ENCODE measurements at regions not wholly inside any gene's neighbourhood (a gene's known extent, or its start where the extent isn't known, plus 50 kb on each side); places are given as distances from the start of the nearest gene placed in this dataset.

GRCh38 chr4:143091862-143092261 is 92.9 kb upstream of the USP38 start:
- POLR2A ChIA-PET = no interaction called here
- Mint-ChIP-seq H3K27me3 (no peaks in the 10 kb centered on the region), H3K4me1 (no peaks in the 10 kb centered on the region), H3K27ac (no peak overlapping the region), H3K4me3 (no peak overlapping the region), H3K9me3 (no peaks in the 10 kb centered on the region), H3K36me3 (no peaks in the 10 kb centered on the region)
- no peak overlapping the region for H3K4me3 ChIP-seq (ENCODE audit: control insufficient read depth in 1 of 2, extremely low read depth in 1 of 2, low read length in 1 of 2)
- H3K27me3 ChIP-seq (replicated peaks in 1 of 2; ENCODE audit: control insufficient read depth in 2 of 2, extremely low read depth in 1 of 2, insufficient read depth in 2 of 2, low read length in 1 of 2) = no peaks in the 10 kb centered on the region
- H3K9me3 ChIP-seq = no peaks in the 10 kb centered on the region
- no peaks in the 10 kb centered on the region for H3K4me1 ChIP-seq (ENCODE audit: control insufficient read depth in 1 of 2, extremely low read depth in 1 of 2, insufficient read depth in 2 of 2, low read length in 2 of 2)
- ATAC-seq (replicated peaks in 1 of 4) (no peak), DNase-seq (no peak)
- no peaks in the 10 kb centered on the region for H3K36me3 ChIP-seq (ENCODE audit: control insufficient read depth in 2 of 2, extremely low read depth in 1 of 2, insufficient read depth in 1 of 2, low read length in 1 of 2)
- no CpG with 5 or more reads among the region's 2 CpGs for WGBS (ENCODE audit: insufficient coverage)
- no peak overlapping the region for H3K27ac ChIP-seq (ENCODE audit: low read length)
- CTCF ChIA-PET = no interaction called here

DNA sequence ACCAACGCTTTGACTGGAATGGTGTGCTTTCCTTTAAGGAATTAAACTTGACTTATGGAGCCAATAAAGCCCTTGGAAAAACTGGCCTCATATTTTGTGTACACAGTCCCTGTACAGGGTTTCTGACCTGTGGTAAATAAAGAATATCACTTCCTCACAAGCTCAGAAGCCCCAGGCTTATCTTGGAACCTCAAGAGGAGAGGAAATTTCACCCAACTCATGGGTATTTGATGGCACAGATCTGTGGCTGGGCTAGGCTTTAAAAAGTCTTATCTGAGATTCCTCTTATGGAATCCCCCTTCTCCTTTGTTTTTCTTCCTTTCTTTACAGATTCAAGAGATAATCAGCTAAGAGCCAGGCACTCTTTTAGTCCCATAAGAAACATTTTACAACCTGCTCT is 89.3 kb upstream of the USP38 start:
- Mint-ChIP-seq H3K4me1 (no peaks in the 10 kb centered on the region), H3K27ac (no peak overlapping the region), H3K36me3 (no peaks in the 10 kb centered on the region), H3K9me3 (peaks cover 0 to 3% (median 0%) of the 10 kb centered on the region in 3 donors), H3K4me3 (no peak overlapping the region), H3K27me3 (no peaks in the 10 kb centered on the region)
- H3K9me3 ChIP-seq = no peaks in the 10 kb centered on the region
- no peaks in the 10 kb centered on the region for H3K4me1 ChIP-seq (ENCODE audit: control insufficient read depth in 1 of 2, extremely low read depth in 1 of 2, insufficient read depth in 2 of 2, low read length in 2 of 2)
- no peak for DNase-seq
- no peaks in the 10 kb centered on the region for H3K27me3 ChIP-seq (replicated peaks in 1 of 2; ENCODE audit: control insufficient read depth in 2 of 2, extremely low read depth in 1 of 2, insufficient read depth in 2 of 2, low read length in 1 of 2)
- no peak overlapping the region for H3K4me3 ChIP-seq (ENCODE audit: control insufficient read depth in 1 of 2, extremely low read depth in 1 of 2, low read length in 1 of 2)
- ATAC-seq (replicated peaks in 1 of 4) = no peak
- no peak overlapping the region for H3K27ac ChIP-seq (ENCODE audit: low read length)
- ChIA-PET POLR2A (no interaction called here), CTCF (no interaction called here)
- WGBS (ENCODE audit: insufficient coverage) = no CpG with 5 or more reads among the region's 1 CpG
- no peaks in the 10 kb centered on the region for H3K36me3 ChIP-seq (ENCODE audit: control insufficient read depth in 2 of 2, extremely low read depth in 1 of 2, insufficient read depth in 1 of 2, low read length in 1 of 2)

DNA sequence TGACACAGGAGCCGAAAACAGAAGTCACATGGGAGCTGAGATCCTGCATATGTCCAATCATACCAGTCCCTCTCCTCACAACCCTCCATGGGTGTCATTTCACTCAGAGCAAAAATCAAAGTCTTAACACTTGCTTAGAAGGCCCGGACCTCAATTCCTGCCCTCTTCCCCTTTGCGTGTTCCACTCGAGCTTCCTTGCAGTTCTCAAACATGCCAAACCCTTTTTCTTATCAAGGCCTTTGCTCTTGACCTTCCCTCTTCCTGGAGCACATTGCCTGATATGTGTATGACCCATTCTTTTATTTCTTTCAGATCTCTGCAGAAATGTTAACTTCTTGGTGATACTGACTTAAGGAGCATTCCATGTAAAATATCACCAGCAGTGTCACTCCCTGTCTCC is 87.0 kb upstream of the USP38 start:
- no peak for ATAC-seq (replicated peaks in 1 of 4)
- H3K27ac Mint-ChIP-seq = no peak overlapping the region
- Histone ChIP-seq H3K36me3 (ENCODE audit: control insufficient read depth in 2 of 2, extremely low read depth in 1 of 2, insufficient read depth in 1 of 2, low read length in 1 of 2) (no peaks in the 10 kb centered on the region), H3K4me3 (ENCODE audit: control insufficient read depth in 1 of 2, extremely low read depth in 1 of 2, low read length in 1 of 2) (no peak overlapping the region), H3K27me3 (replicated peaks in 1 of 2; ENCODE audit: control insufficient read depth in 2 of 2, extremely low read depth in 1 of 2, insufficient read depth in 2 of 2, low read length in 1 of 2) (no peaks in the 10 kb centered on the region), H3K9me3 (no peaks in the 10 kb centered on the region), H3K4me1 (ENCODE audit: control insufficient read depth in 1 of 2, extremely low read depth in 1 of 2, insufficient read depth in 2 of 2, low read length in 2 of 2) (no peaks in the 10 kb centered on the region), H3K27ac (ENCODE audit: low read length) (no peak overlapping the region)
- no peak for DNase-seq
- H3K27me3 Mint-ChIP-seq = no peaks in the 10 kb centered on the region
- no peak overlapping the region for H3K4me3 Mint-ChIP-seq
- no peaks in the 10 kb centered on the region for H3K4me1 Mint-ChIP-seq
- WGBS (ENCODE audit: insufficient coverage) = 72% methylated on average over 4 of the region's 4 CpGs
- H3K36me3 Mint-ChIP-seq = no peaks in the 10 kb centered on the region
- POLR2A ChIA-PET = no interaction called here
- H3K9me3 Mint-ChIP-seq = peaks cover 0 to 3% (median 0%) of the 10 kb centered on the region in 3 donors
- CTCF ChIA-PET = no interaction called here

DNA sequence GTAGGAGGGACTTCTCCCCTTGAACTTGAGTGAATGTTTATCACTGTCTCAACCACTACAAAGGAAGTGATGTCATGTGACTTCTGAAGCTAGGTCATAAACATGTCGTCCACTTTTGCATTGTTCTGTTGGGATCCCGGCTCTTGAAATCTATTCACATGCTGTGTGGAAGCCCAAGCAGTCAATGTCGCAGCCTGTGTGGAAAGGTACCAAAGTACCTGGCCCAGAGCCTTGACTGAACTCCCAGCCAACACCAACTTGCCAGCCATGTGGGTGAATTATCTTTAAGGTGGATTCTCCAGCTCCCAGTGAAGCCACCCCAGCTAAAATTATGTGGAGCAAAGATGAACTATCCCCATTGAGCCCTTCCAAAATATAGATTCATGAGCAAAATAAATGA is 85.0 kb upstream of the USP38 start:
- no peak overlapping the region for H3K27ac ChIP-seq (ENCODE audit: low read length)
- no peaks in the 10 kb centered on the region for H3K36me3 Mint-ChIP-seq
- peaks cover 0 to 3% (median 0%) of the 10 kb centered on the region in 3 donors for H3K9me3 Mint-ChIP-seq
- H3K27me3 ChIP-seq (replicated peaks in 1 of 2; ENCODE audit: control insufficient read depth in 2 of 2, extremely low read depth in 1 of 2, insufficient read depth in 2 of 2, low read length in 1 of 2) = no peaks in the 10 kb centered on the region
- no peaks in the 10 kb centered on the region for H3K9me3 ChIP-seq
- H3K4me1 ChIP-seq (ENCODE audit: control insufficient read depth in 1 of 2, extremely low read depth in 1 of 2, insufficient read depth in 2 of 2, low read length in 2 of 2) = no peaks in the 10 kb centered on the region
- H3K4me3 Mint-ChIP-seq = no peak overlapping the region
- no peaks in the 10 kb centered on the region for H3K4me1 Mint-ChIP-seq
- H3K27me3 Mint-ChIP-seq = no peaks in the 10 kb centered on the region
- H3K36me3 ChIP-seq (ENCODE audit: control insufficient read depth in 2 of 2, extremely low read depth in 1 of 2, insufficient read depth in 1 of 2, low read length in 1 of 2) = no peaks in the 10 kb centered on the region
- DNase-seq (no peak), ATAC-seq (replicated peaks in 1 of 4) (no peak)
- ChIA-PET CTCF (no interaction called here), POLR2A (no interaction called here)
- H3K27ac Mint-ChIP-seq = no peak overlapping the region
- no peak overlapping the region for H3K4me3 ChIP-seq (ENCODE audit: control insufficient read depth in 1 of 2, extremely low read depth in 1 of 2, low read length in 1 of 2)
- WGBS (ENCODE audit: insufficient coverage) = no CpG with 5 or more reads among the region's 3 CpGs

DNA sequence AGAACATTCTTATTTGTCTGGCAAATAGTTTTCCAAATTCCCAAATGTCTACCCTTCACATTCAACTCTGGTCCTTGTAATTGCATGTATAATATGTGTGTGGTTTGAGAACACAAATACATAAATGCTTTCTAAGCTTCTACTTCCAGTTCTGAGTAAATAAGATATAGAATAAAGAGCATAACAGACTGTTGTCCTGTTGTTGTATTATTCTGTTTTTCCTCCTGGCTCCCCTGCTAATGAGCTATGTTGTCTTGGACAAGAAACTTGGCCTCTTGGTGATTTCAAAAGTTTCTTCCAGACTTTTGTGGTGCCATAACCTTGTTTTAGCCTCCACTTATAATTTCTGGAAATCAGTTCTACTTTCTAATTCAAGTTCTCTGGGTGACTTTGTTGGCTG is 75.3 kb upstream of the USP38 start:
- CTCF ChIA-PET = interaction anchor here in 1 of 2 donors (0.6 kb wide), 1 partner anchor 812 kb away, joined by 3 read pairs; no protein-coding TSS in a partner anchor
- H3K9me3 ChIP-seq = no peaks in the 10 kb centered on the region

DNA sequence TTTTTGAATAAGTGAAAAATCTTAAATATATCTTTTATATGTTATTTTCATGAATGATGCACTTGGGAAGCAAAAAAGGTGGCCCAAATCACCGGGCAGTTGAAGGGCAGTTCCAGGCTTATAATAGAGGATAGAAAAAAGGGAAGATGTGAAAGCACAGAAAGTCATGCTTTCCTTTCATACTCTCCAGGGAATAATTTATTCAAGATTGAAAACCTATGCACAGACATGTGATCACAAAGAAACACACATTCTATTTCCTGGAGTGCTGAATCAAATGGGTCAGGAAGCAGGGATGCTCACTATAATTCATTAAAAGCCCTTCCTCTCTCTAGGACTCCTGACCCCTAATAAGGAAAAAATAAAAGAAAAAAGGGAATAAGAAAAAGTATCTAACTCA is 66.1 kb upstream of the USP38 start:
- Histone ChIP-seq H3K4me3 (ENCODE audit: control insufficient read depth in 1 of 2, extremely low read depth in 1 of 2, low read length in 1 of 2) (no peak overlapping the region), H3K36me3 (ENCODE audit: control insufficient read depth in 2 of 2, extremely low read depth in 1 of 2, insufficient read depth in 1 of 2, low read length in 1 of 2) (no peaks in the 10 kb centered on the region), H3K27ac (ENCODE audit: low read length) (no peak overlapping the region), H3K9me3 (no peaks in the 10 kb centered on the region), H3K27me3 (replicated peaks in 1 of 2; ENCODE audit: control insufficient read depth in 2 of 2, extremely low read depth in 1 of 2, insufficient read depth in 2 of 2, low read length in 1 of 2) (no peaks in the 10 kb centered on the region), H3K4me1 (ENCODE audit: control insufficient read depth in 1 of 2, extremely low read depth in 1 of 2, insufficient read depth in 2 of 2, low read length in 2 of 2) (no peaks in the 10 kb centered on the region)
- POLR2A ChIA-PET = no interaction called here
- Mint-ChIP-seq H3K36me3 (no peaks in the 10 kb centered on the region), H3K4me3 (no peak overlapping the region), H3K4me1 (no peaks in the 10 kb centered on the region), H3K9me3 (no peaks in the 10 kb centered on the region), H3K27me3 (peaks cover 0 to 3% of the 10 kb centered on the region in 2 donors), H3K27ac (no peak overlapping the region)
- no peak for ATAC-seq (replicated peaks in 1 of 4)
- DNase-seq = no peak
- CTCF ChIA-PET = no interaction called here
- no CpG with 5 or more reads among the region's 1 CpG for WGBS (ENCODE audit: insufficient coverage)

More for the DNA sequence above, 75.3 kb upstream of the USP38 start:
- ATAC-seq (replicated peaks in 1 of 4) (no peak), DNase-seq (no peak)
- Mint-ChIP-seq H3K4me1 (no peaks in the 10 kb centered on the region), H3K27ac (no peak overlapping the region), H3K9me3 (peaks cover 0 to 9% (median 0%) of the 10 kb centered on the region in 3 donors), H3K4me3 (no peak overlapping the region), H3K27me3 (no peaks in the 10 kb centered on the region), H3K36me3 (no peaks in the 10 kb centered on the region)
- Histone ChIP-seq H3K4me3 (ENCODE audit: control insufficient read depth in 1 of 2, extremely low read depth in 1 of 2, low read length in 1 of 2) (no peak overlapping the region), H3K4me1 (ENCODE audit: control insufficient read depth in 1 of 2, extremely low read depth in 1 of 2, insufficient read depth in 2 of 2, low read length in 2 of 2) (no peaks in the 10 kb centered on the region), H3K27me3 (replicated peaks in 1 of 2; ENCODE audit: control insufficient read depth in 2 of 2, extremely low read depth in 1 of 2, insufficient read depth in 2 of 2, low read length in 1 of 2) (no peaks in the 10 kb centered on the region), H3K27ac (ENCODE audit: low read length) (no peak overlapping the region), H3K36me3 (ENCODE audit: control insufficient read depth in 2 of 2, extremely low read depth in 1 of 2, insufficient read depth in 1 of 2, low read length in 1 of 2) (no peaks in the 10 kb centered on the region)
- POLR2A ChIA-PET = no interaction called here

GRCh38 chr4:143127621-143128020 is 57.1 kb upstream of the USP38 start:
- H3K27ac ChIP-seq (ENCODE audit: low read length) = no peak overlapping the region
- H3K36me3 ChIP-seq (ENCODE audit: control insufficient read depth in 2 of 2, extremely low read depth in 1 of 2, insufficient read depth in 1 of 2, low read length in 1 of 2) = no peaks in the 10 kb centered on the region
- H3K9me3 Mint-ChIP-seq = peaks cover 4 to 8% (median 5%) of the 10 kb centered on the region in 3 donors
- ATAC-seq (replicated peaks in 1 of 4) (no peak), DNase-seq (no peak)
- ChIA-PET POLR2A (no interaction called here), CTCF (no interaction called here)
- H3K4me1 ChIP-seq (ENCODE audit: control insufficient read depth in 1 of 2, extremely low read depth in 1 of 2, insufficient read depth in 2 of 2, low read length in 2 of 2) = no peaks in the 10 kb centered on the region
- no peak overlapping the region for H3K4me3 Mint-ChIP-seq
- H3K27me3 Mint-ChIP-seq = peaks cover 5 to 9% of the 10 kb centered on the region in 2 donors
- H3K27ac Mint-ChIP-seq = no peak overlapping the region
- peaks cover 0 to 3% of the 10 kb centered on the region in 2 experiments for H3K27me3 ChIP-seq (replicated peaks in 1 of 2; ENCODE audit: control insufficient read depth in 2 of 2, extremely low read depth in 1 of 2, insufficient read depth in 2 of 2, low read length in 1 of 2)
- H3K4me3 ChIP-seq (ENCODE audit: control insufficient read depth in 1 of 2, extremely low read depth in 1 of 2, low read length in 1 of 2) = no peak overlapping the region
- H3K9me3 ChIP-seq = no peaks in the 10 kb centered on the region
- H3K4me1 Mint-ChIP-seq = no peaks in the 10 kb centered on the region
- no peaks in the 10 kb centered on the region for H3K36me3 Mint-ChIP-seq
